Stimulated activated CD4-positive, alpha-beta T cell treated with anti-CD3 and anti-CD28 coated beads, TNF-alpha, amount 100 ng/mL, for 48 hours (primary cell): ENCODE measurements at regions not wholly inside any gene's neighbourhood (a gene's known extent, or its start where the extent isn't known, plus 50 kb on each side); places are given as distances from the start of the nearest gene placed in this dataset.

Source experiments
- DNase-seq, 3 donors: peaks; one replicate each; pipeline ENCODE4 v3.0.0-alpha.2; 2020; ENCODE audit warnings: low read depth in 3 of 3

GRCh38 chr3:18828637-18829036 is 319.7 kb upstream of the KCNH8 start:
- DNase-seq, result no peak

- DNase-seq, result no peak
Measured at GRCh38 chr3:18827664-18828063, 320.6 kb upstream of the KCNH8 start.

GRCh38 chr3:18825665-18826064 is 322.6 kb upstream of the KCNH8 start:
- DNase-seq, result no peak

- DNase-seq, result no peak
Measured at GRCh38 chr3:18813300-18813699, 335.0 kb upstream of the KCNH8 start.

- no peak for DNase-seq
Measured at GRCh38 chr3:18812316-18812715, 336.0 kb upstream of the KCNH8 start.

GRCh38 chr3:18810306-18810661 is 338.0 kb upstream of the KCNH8 start:
- no peak for DNase-seq

GRCh38 chr3:18809640-18810305 is 338.5 kb upstream of the KCNH8 start:
- DNase-seq, result no peak

- DNase-seq, result no peak
Measured at GRCh38 chr3:18808429-18808828, 339.9 kb upstream of the KCNH8 start.

- no peak for DNase-seq
Measured at GRCh38 chr3:18807593-18807992, 340.7 kb upstream of the KCNH8 start.

GRCh38 chr3:18806633-18807032 is 341.7 kb upstream of the KCNH8 start:
- DNase-seq, result no peak

GRCh38 chr3:18797378-18797777 is 350.9 kb upstream of the KCNH8 start:
- no peak for DNase-seq

GRCh38 chr3:18795078-18795477 is 353.2 kb upstream of the KCNH8 start:
- DNase-seq, result no peak

GRCh38 chr3:18791752-18792151 is 356.6 kb upstream of the KCNH8 start:
- no peak for DNase-seq

- no peak for DNase-seq
Measured at GRCh38 chr3:18791182-18791581, 357.1 kb upstream of the KCNH8 start.

GRCh38 chr3:18790384-18790783 is 357.9 kb upstream of the KCNH8 start:
- no peak for DNase-seq

GRCh38 chr3:18789734-18790133 is 358.6 kb upstream of the KCNH8 start:
- DNase-seq, result no peak

GRCh38 chr3:18787441-18787840 is 360.9 kb upstream of the KCNH8 start:
- DNase-seq, result no peak

- DNase-seq, result no peak
Measured at GRCh38 chr3:18786650-18787323, 361.5 kb upstream of the KCNH8 start.

GRCh38 chr3:18782191-18782590 is 357.1 kb upstream of the SATB1 start:
- no peak for DNase-seq

GRCh38 chr3:18780959-18781358 is 355.8 kb upstream of the SATB1 start:
- DNase-seq, result no peak

- no peak for DNase-seq
Measured at GRCh38 chr3:18779704-18780103, 354.6 kb upstream of the SATB1 start.

GRCh38 chr3:18778598-18778997 is 353.5 kb upstream of the SATB1 start:
- DNase-seq, result no peak

- no peak for DNase-seq
Measured at GRCh38 chr3:18778094-18778493, 353.0 kb upstream of the SATB1 start.

- DNase-seq, result no peak
Measured at GRCh38 chr3:18775501-18775900, 350.4 kb upstream of the SATB1 start.
